MV-4-11 (cell line): ENCODE measurements at regions not wholly inside any gene's neighbourhood (a gene's known extent, or its start where the extent isn't known, plus 50 kb on each side); places are given as distances from the start of the nearest gene placed in this dataset.
"Not testable (repeated sequence)": the region's sequence is repeated elsewhere in the genome, so short reads cannot be mapped to it uniquely, and the experiment has no call there.

Experiments used
- DNase-seq: peaks from one replicate; lab custom pipeline; 2025; lab: John Stamatoyannopoulos, UW

- DNase-seq: no peak
These were observed 1567.2 kb upstream of the WWC1 start for GRCh38 chr5:166724284-166724683.

GRCh38 chr5:166725593-166725992 is 1565.9 kb upstream of the WWC1 start:
- DNase-seq: no peak

GRCh38 chr5:166726406-166726805 is 1565.0 kb upstream of the WWC1 start:
- DNase-seq: peak; percentile 15

- not testable (repeated sequence) for DNase-seq
These were observed 1548.5 kb upstream of the WWC1 start for GRCh38 chr5:166742951-166743350.

- DNase-seq: no peak
These were observed 1544.9 kb upstream of the WWC1 start for GRCh38 chr5:166746506-166746905.

GRCh38 chr5:166750376-166750775 is 1541.1 kb upstream of the WWC1 start:
- no peak for DNase-seq

- no peak for DNase-seq
These were observed 1533.3 kb upstream of the WWC1 start for GRCh38 chr5:166758151-166758550.

GRCh38 chr5:166767858-166768257 is 1523.6 kb upstream of the WWC1 start:
- no peak for DNase-seq

- peak; percentile 3 for DNase-seq
These were observed 1522.9 kb upstream of the WWC1 start for GRCh38 chr5:166768536-166768935.

GRCh38 chr5:166772770-166773169 is 1518.7 kb upstream of the WWC1 start:
- no peak for DNase-seq

GRCh38 chr5:166781737-166782136 is 1509.7 kb upstream of the WWC1 start:
- no peak for DNase-seq

- DNase-seq: no peak
These were observed 1506.8 kb upstream of the WWC1 start for GRCh38 chr5:166784545-166785078.

GRCh38 chr5:166786178-166786577 is 1505.3 kb upstream of the WWC1 start:
- DNase-seq: no peak

- no peak for DNase-seq
These were observed 1504.6 kb upstream of the WWC1 start for GRCh38 chr5:166786889-166787288.

GRCh38 chr5:166788050-166788449 is 1503.4 kb upstream of the WWC1 start:
- no peak for DNase-seq

- no peak for DNase-seq
These were observed 1495.7 kb upstream of the WWC1 start for GRCh38 chr5:166795756-166796155.

GRCh38 chr5:166803058-166803457 is 1488.4 kb upstream of the WWC1 start:
- no peak for DNase-seq

- DNase-seq: not testable (repeated sequence)
These were observed 1487.2 kb upstream of the WWC1 start for GRCh38 chr5:166804223-166804622.

GRCh38 chr5:166804693-166805092 is 1486.8 kb upstream of the WWC1 start:
- DNase-seq: not testable (repeated sequence)

- DNase-seq: not testable (repeated sequence)
These were observed 1481.3 kb upstream of the WWC1 start for GRCh38 chr5:166810093-166810658.

GRCh38 chr5:166810721-166811120 is 1480.7 kb upstream of the WWC1 start:
- DNase-seq: no peak

GRCh38 chr5:166823360-166823759 is 1468.1 kb upstream of the WWC1 start:
- no peak for DNase-seq

- DNase-seq: no peak
These were observed 1457.2 kb upstream of the WWC1 start for GRCh38 chr5:166834246-166834645.

GRCh38 chr5:166845044-166845443 is 1446.4 kb upstream of the WWC1 start:
- peak; percentile 3 for DNase-seq
